GM12874 (cell line): ENCODE measurements at regions not wholly inside any gene's neighbourhood (a gene's known extent, or its start where the extent isn't known, plus 50 kb on each side); places are given as distances from the start of the nearest gene placed in this dataset.

Experiments
- CTCF ChIP-seq: IDR thresholded peaks from 2 replicates; pipeline ENCODE4 v1.5.1; 2011; ENCODE audit warnings: low read depth, mild to moderate bottlenecking, control low read depth, low read length, moderate library complexity; ENCODE audit not compliant: insufficient read depth

GRCh38 chr1:4056422-4056821 lies 156.3 kb upstream of the C1orf174 start:
- no peak for TF ChIP-seq CTCF

- TF ChIP-seq CTCF, result no peak
Observed at GRCh38 chr1:4056989-4057388, 156.9 kb upstream of the C1orf174 start.

- no peak for TF ChIP-seq CTCF
Observed at GRCh38 chr1:4057603-4058002, 157.5 kb upstream of the C1orf174 start.

GRCh38 chr1:4058122-4058521 lies 158.1 kb upstream of the C1orf174 start:
- TF ChIP-seq CTCF, result no peak

- no peak for TF ChIP-seq CTCF
Observed at GRCh38 chr1:4058706-4059105, 158.6 kb upstream of the C1orf174 start.

- TF ChIP-seq CTCF, result no peak
Observed at GRCh38 chr1:4059270-4059669, 159.2 kb upstream of the C1orf174 start.

GRCh38 chr1:4060850-4061249 lies 160.8 kb upstream of the C1orf174 start:
- no peak for TF ChIP-seq CTCF
